GM19372 (cell line): ENCODE measurements at regions not wholly inside any gene's neighbourhood (a gene's known extent, or its start where the extent isn't known, plus 50 kb on each side); places are given as distances from the start of the nearest gene placed in this dataset.

Experiments used
- ATAC-seq: cut with Tn5 transposase; IDR thresholded peaks from one replicate; pipeline ENCODE4 v1.9.1; 2021; ENCODE audit warnings: mild to moderate bottlenecking, low read depth, moderate library complexity; ENCODE audit not compliant: unreplicated experiment

DNA sequence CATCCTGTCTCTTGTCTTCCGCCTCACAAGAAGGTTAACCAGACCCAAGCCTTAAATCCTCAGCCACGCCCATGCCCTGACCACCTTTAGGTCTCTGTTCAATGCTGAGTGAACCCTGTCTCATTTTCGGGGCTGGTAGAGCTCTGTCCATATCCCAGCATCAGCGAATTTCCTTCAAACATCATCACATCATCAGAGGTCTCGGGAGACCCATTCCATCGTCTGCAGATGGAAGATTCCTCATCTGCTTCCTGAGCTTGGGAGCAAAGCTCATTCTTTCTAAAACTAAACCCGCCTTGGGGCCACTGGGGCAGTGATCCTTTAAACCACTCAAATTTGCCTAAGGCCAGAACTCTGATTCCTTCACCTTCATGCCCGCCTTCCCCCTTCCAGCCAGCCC is 173.7 kb downstream of the TTC32 start:
- ATAC-seq, result no peak

DNA sequence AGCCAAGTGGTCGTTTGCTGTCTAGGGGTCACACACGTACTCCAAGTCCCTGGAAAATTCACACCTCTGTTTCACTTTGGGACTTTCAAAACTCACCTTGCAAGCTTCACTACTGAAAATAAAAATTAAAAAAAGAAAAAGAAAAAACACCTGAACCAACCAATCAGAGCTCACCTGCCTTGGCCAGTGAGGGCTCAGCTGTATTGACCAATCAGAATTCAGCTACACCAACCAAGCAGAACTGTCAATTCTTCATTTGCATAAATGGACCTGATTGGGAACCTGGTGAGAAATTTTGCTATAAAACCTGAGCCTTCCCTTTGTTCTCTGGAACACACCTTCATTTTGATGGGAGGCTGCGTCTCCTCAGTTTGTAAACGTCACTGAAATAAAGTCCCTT is 176.4 kb downstream of the TTC32 start:
- ATAC-seq, result no peak

DNA sequence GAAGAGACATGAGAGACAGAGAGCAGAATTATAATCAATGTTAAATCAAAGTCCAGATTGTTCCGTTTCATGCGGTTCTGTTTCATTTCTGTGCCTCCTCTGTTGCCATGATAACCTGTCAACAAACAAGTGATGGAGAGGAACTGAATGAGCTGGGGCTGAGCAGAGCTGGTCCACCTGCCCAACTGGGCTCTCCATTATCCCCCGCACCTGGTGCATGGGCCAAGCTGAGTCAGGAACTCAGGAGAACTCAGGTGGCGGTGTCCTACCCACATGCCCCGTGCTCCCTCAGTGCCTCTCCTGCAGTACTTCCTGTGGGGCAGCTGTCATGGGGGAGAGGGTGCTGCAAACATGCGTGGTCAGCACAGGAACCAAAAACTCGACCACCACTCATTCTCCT is 178.8 kb downstream of the TTC32 start:
- no peak for ATAC-seq

DNA sequence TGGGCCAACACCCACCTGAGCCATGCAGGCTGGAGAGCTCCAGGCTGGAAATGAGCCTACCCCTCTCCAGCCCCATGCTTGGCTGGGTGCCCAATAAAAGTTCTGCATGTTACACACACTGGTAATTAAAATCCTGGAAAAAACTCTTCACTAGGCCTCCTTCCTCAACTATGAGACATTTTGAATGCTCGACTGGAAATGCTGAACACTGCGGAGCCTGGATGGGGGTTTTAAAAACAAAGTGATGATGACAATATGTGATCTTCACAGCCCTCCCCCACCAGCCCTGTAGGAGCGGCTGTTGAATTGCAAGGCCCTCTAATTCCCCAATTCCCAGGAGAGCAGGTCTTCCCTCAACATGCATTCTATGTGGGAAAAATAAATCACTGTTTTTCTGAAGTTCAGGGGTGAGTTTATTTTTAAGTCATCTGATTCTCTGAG is 179.2 kb downstream of the TTC32 start:
- no peak for ATAC-seq

DNA sequence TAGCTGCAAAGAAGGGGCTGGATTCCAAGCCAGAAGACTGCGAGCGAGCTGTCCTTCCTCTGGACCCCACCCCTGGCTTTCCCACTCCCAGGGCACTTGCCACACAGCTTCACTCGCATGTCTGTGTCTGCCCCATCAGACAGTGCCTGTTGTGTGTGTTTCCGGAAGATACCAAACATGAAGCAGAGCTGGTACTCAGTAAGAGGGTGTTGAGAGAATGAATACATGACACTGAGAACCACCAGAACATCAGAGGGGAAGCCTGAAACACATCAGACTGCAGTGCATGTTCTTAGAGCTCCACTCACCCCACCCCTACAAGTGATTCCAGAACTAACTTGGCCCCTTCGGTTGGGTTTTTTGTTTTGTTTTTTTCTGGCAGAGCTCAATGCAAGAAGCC is 181.5 kb downstream of the TTC32 start:
- ATAC-seq, result no peak

DNA sequence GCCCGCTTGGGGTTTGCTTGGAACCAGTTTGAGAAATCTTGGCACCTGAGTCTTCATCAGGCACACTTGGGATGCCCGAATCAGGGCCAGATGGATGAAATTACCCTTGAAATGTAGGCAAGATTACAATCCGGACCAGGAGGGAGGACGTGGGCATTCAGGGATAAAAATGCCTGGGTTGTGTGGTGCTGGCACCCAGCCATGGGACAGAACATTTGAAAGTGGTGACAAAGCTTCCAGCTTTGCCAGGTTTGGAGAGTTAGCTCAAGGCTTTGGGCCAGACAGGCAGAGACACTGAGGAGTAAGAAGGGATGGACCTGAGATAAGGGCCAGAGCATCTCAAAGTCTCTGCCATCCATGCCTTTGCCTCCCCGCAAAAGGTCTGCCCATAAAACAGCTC is 182.2 kb downstream of the TTC32 start:
- no peak for ATAC-seq

DNA sequence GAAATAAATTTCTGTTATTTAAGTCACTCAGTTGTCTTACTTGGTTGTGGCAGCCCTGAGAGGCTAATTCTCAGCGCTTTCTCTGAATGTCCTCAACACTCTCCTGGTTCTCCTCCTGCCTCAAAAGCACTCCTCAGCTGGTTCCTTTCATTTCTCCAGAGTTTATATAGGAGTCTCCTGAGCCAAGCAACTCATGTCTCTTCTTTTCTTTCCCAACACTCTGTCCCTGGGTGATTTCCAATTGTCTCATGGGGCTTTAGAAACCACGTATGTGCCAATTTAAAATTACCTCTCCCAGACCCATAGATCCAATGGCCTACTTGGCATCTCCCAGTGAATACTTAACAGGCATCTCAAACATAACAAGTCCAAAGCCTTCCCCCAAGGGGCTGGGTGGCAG is 184.3 kb downstream of the TTC32 start:
- ATAC-seq, result no peak

DNA sequence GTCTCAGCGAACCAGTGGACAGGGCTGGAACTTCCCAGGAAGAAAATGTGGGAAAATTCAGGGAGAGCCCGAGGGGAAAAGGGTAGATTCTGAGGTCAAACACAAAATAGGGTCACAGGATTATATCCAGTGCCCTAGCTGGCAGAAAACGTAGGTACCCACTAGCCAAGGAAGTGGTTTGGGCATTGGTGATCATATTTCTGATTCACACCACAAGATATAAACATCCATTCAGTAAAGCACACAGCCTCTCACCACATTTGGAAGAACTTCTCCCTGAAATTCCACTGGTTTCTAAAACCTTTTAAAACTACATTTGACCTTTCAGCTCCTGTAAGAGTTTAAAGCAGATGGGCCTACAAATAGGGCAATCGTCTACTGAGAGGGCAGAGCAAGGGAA is 186.9 kb downstream of the TTC32 start:
- ATAC-seq, result no peak

DNA sequence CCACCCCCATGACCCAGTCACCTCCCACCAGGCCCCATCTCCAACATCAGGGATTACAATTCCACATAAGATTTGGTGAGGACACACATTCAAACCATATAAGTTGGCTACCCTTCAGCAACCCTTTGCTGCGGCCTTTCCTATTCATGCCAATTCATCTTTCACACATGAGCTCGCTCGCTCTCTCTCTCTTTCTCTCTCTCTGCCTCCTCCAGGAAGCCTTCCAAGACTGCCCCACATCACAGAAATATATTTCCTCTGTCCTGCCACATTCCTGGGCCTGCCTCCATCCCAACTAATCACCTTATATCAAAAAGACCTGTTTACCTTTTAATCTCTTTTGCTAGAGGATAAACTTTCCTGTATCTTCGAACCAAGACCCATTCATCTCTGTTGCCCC is 188.9 kb downstream of the TTC32 start:
- ATAC-seq, result no peak

DNA sequence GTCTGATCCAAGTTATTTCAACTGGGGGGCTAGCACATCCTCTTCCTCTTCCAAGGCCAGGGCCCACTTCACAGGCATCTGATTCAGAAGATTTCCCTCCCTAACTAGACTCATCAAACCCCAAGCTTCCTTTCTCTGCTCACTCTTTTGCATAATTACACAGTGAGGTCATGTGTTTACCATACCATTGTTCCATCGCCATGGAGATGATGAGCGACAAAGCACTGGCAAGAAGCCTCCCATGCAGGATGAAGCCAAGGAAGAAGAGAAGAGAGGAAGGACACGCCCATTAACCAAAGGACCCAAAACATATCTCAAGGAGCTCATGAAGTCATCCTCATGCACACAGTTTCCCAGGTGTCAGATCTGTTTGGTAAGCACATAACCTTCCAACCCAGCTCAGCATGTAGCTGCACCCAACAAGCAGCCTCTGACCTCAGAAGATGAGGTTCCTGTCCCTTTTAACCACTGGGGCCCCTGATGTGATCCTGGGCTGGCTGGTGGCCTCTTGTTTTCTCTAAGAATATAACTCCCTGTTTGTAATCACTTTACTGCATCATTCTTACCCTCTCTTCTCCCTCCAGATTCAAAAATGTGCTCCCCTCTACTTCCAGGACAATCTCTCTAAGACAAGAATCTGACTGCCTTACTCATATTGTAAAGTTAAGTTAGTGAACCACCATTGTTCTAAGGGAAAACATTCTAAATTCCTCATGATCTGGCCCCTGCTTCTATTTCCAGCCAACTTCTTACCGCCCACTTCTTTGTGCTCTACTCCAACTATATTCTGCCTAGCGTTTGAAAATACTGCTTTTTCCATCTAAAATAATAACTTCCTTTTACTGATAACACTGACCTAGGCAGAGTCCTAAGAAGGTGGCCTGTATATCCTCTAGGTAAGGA is 190.1 kb downstream of the TTC32 start:
- no peak for ATAC-seq

DNA sequence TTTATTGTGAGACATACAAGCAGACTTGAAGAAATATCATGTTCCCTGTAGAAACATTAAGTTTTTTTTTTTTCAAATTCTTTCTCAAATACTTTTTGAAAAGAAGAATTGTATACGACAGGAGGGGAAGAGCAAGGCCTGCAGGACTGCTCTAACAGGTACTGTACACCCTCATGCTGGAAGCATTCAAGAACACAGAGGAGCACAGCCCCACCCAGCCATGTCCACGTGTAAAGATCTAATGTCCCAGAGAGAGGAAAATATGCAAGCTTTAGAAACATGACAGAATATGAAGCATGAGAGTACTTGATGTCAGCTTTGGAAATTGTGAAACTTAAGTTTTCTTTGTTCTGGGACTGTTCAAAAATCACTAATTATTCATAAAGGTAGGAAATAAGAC is 191.6 kb downstream of the TTC32 start:
- no peak for ATAC-seq

DNA sequence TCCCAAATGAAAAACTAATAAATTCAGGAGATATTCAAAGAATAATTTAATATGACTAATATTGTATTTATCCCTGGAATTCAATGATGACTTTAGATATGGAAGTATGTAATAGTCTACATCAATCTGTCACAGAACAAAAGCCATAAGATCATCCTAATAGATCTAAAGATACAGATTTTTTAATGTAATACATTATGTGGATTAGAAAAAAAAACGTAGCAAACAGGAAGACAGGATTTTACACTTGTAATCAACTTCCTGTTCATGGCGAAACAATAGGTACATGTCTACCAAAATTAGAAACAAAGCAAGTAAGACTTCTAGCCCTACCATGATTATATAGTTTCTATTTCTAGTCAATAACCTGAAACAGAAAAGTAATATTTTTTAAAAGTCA is 192.2 kb downstream of the TTC32 start:
- no peak for ATAC-seq

DNA sequence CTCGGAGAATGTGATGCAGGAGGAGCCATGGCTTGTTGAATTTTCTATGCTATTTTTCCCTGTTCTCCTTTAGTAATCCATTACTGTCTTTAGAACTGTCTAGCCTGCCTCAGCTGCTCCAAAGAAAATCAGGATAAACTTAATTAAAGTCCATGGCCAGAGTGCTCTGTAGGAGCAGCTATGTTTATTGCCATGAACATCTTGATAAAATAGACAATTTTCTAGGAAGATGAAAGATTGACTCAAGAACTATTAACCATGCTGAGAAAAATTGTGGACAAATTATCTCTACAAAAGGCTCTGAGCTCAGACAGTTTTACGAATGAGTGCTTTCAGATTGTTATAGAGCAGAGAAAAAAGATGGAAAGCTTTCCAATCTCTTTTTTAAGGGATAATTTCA is 193.0 kb downstream of the TTC32 start:
- ATAC-seq, result no peak

DNA sequence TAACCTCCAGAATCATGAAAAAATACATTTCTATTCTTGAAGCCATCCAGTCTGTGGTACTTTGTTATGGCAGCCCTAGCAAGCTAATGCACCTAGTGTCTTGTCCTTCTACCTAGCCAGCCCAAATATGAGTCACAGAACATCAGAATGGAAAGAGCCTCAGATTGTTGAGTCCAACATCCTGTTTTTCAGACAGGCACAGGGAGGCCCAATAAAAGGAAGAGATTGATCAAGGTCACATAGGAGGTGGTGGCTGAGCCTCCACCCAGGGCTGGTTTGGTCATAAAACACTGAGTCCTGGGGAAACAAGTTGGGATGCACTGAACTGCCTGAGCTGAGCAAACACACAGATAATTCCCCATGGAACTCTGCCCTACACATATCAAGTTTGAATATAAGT is 195.5 kb downstream of the TTC32 start:
- ATAC-seq, result no peak

DNA sequence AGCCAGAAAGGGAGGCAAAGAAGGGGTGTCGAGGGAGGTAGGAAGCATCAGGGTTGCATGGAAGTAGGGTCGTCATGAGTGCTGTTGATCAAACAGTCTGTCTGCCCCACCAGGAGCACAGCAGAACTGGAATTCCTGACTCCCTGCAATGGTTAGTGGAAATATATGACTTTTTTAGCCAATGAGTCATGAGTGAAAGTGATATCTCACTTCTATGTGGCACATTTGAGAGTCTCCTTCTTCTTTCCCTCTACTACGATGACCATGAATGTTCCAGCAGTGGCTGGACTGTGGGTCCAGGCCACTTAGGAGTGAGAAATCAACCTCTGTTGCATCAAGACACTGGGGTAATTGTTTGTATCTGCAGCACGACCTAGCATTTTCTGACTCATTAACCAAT is 199.5 kb downstream of the TTC32 start:
- no peak for ATAC-seq

DNA sequence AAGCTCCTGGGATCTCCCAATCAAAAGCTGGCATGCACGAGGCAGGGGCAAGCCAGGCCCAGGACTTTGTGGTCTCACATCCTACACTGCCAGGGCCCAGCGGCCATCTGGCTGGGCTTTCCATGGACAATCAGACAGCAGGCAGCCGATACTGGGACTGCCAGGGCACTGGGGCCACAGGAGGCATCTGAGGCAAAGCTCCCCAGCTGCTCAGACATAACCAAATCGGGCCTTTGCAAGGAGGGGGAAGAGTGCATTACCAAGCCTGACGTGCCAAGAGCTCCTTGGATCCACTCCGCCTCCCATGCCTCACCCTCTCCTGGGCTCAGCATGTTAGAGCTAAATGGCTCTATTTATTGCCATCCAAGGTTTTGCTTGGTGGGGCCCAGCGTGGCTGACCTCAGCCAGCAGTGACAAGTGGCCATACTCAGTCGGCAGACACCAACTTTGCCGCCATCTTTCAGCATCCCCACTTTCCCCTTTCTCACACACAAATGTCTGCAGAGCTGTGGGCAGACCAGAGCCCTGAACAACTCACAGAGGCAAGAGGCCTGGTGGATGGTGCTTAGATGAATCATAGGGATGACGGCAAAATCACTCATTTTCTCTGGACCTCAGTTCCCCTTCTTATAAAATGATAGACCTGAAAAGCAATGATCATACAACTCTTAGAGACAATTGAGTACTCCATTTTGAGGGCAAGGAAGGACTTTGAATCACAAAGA is 200.8 kb downstream of the TTC32 start:
- ATAC-seq, result no peak

DNA sequence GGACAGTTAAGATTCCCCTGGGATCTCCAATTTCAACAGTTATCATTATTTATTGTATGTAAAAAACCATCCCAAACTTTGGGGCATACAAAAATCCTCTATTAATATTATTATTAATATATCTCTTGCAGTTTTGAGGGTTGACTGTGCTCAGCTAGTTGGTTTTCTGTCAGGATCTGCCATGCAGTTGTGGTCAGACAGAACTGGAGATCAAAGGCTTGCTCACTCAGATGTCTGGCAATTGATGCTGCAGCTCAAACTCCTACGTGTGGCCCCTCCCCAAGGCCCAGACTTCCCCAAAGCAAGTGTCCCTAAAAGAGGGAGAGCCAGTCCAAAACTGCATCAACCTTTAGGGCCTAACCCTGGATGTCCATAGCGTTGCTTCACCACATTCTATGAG is 204.7 kb downstream of the TTC32 start:
- ATAC-seq, result no peak

DNA sequence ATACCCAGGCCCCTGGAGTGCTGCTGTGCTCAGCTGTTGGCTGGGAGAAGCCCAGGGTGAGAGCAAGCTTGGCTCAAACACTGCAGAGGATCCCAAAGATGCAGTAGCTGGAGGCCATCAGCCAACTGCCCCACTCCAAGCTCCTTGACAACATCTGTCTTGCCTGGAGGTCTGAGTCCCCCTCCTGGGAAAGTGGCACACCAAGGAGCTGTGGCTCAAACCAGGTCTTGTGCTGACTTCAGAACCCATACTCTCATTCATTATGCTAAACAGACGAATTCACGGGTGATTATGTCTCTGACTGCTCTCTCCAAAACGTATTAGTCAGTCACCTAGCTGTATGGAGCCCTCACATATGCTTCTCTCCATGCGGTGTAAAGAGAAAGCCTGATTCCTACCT is 206.1 kb downstream of the TTC32 start:
- no peak for ATAC-seq

DNA sequence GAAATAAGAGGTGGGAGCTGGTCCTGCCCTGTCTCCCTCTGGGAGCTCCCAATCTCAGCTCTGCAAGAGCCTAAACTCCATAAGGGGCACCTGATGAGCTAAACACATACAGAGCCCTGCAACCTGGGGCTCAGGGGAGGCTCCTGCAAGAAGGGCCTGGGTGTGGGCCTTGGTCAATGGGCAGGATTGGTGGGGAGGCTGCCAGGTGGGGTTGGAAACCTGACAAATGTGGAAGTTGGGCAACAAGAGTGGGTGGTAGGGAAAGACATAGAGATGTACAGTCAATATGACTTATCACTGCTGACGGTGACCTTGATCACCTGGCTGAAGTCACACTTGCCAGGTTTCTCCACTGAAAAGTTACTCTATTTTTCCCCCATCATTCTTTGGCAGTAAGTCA is 209.9 kb downstream of the TTC32 start:
- no peak for ATAC-seq

DNA sequence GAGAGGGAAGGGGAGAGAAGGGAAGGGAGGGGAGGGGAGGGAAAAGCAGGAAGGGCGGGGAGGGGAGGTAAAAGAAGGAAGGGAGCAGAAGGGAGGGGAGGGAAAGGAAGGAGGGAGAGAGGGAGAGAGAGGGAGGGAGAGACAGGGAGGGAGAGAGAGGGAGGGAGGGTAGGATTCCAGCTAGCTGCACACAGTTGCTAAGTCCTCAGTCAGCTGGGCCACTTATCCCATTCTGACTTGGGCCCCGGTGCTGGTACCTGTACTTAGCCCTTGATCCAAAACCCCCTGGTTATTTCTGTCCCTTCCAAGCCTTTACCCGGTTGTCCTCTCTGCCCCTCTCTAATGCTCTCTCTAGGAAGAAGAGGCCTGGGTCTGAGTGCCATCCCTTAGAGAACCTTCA is 211.4 kb downstream of the TTC32 start:
- no peak for ATAC-seq

DNA sequence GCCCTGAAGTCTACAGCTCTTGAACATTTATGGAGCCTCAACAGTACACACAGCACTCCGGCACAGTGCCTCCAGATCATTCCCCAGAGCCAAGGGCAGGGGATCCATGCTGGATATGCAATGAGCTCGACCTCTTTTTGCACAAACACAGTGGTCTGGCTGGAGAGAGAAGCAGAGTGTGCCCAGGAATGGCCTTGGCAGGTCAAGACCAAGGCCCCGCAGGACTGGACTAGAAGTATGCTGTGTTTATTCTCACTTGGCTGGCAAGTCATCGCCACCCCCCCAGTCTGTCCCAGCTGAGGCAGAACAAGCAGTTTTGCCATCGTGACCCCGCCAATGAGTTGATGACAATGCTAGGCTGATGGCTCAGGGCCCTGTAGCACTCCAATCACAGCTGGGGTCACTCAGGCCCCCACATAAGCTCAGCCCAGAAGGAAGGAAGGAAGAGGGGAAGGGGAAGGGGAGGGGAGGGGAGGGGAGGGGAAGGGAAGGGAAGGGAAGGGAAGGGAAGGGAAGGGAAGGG is 212.1 kb downstream of the TTC32 start:
- ATAC-seq, result no peak

DNA sequence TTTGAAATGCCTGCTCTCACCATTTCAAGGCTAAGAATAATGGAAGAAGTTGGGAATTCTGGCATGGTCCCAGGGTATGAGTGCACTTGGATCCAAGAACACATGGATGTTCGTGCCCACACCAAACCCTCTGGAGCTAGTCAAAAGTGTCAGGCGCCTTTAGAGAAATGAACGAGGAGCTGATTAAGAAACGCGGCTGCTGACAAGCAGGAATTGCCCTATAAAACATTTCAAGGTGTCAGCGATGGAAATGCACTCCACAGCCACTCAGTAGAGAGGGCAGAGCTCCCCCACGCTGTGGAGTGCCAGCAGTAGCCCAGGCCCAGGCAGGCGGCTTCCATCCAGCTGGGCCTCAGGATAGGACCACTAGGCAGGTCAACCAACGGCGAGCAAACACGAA is 213.7 kb downstream of the TTC32 start:
- no peak for ATAC-seq
